ENCODE measurements at regions not wholly inside any gene's neighbourhood (a gene's known extent, or its start where the extent isn't known, plus 50 kb on each side); places are given as distances from the start of the nearest gene placed in this dataset.

GRCh38 chr2:62447411-62447810 lies 58.6 kb downstream of the TMEM17 start:
- no peak for DNase-seq

- no peak for DNase-seq
Measured at GRCh38 chr2:62446491-62446890, 59.5 kb downstream of the TMEM17 start.

GRCh38 chr2:62443886-62444285 lies 62.1 kb downstream of the TMEM17 start:
- DNase-seq, result no peak

GRCh38 chr2:62443471-62443870 lies 62.5 kb downstream of the TMEM17 start:
- no peak for DNase-seq

GRCh38 chr2:62441824-62442223 lies 64.2 kb downstream of the TMEM17 start:
- DNase-seq, result no peak

GRCh38 chr2:62441421-62441820 lies 64.6 kb downstream of the TMEM17 start:
- no peak for DNase-seq

GRCh38 chr2:62440281-62440946 lies 65.6 kb downstream of the TMEM17 start:
- DNase-seq, result no peak

GRCh38 chr2:62439425-62439824 lies 66.6 kb downstream of the TMEM17 start:
- no peak for DNase-seq

GRCh38 chr2:62437785-62438184 lies 68.2 kb downstream of the TMEM17 start:
- no peak for DNase-seq

- no peak for DNase-seq
Measured at GRCh38 chr2:62435720-62436119, 70.3 kb downstream of the TMEM17 start.

- DNase-seq, result no peak
Measured at GRCh38 chr2:62432407-62432806, 73.6 kb downstream of the TMEM17 start.

GRCh38 chr2:62431512-62431911 lies 74.5 kb downstream of the TMEM17 start:
- no peak for DNase-seq

- no peak for DNase-seq
Measured at GRCh38 chr2:62430146-62430545, 75.8 kb downstream of the TMEM17 start.

GRCh38 chr2:62427146-62427545 lies 78.8 kb downstream of the TMEM17 start:
- no peak for DNase-seq

GRCh38 chr2:62426154-62426912 lies 79.7 kb downstream of the TMEM17 start:
- no peak for DNase-seq

GRCh38 chr2:62425684-62426083 lies 80.3 kb downstream of the TMEM17 start:
- no peak for DNase-seq

GRCh38 chr2:62424899-62425298 lies 81.1 kb downstream of the TMEM17 start:
- no peak for DNase-seq

- DNase-seq, result no peak
Measured at GRCh38 chr2:62423883-62424458, 82.0 kb downstream of the TMEM17 start.

GRCh38 chr2:62423235-62423634 lies 82.8 kb downstream of the TMEM17 start:
- no peak for DNase-seq

- DNase-seq, result no peak
Measured at GRCh38 chr2:62415518-62415917, 90.5 kb downstream of the TMEM17 start.

GRCh38 chr2:62415019-62415431 lies 91.0 kb downstream of the TMEM17 start:
- DNase-seq, result no peak

GRCh38 chr2:62413116-62413663 lies 92.8 kb downstream of the TMEM17 start:
- DNase-seq, result no peak

GRCh38 chr2:62412347-62412742 lies 93.7 kb downstream of the TMEM17 start:
- DNase-seq, result no peak

- DNase-seq, result no peak
Measured at GRCh38 chr2:62410926-62411456, 95.0 kb downstream of the TMEM17 start.
